OCI-LY7 (cell line): ENCODE measurements at regions not wholly inside any gene's neighbourhood (a gene's known extent, or its start where the extent isn't known, plus 50 kb on each side); places are given as distances from the start of the nearest gene placed in this dataset.

Experiments used
- BruUV-seq: library from RNA; stranded (reverse); fragments of 400-500 nt; replicated peaks from 2 replicates; lab custom pipeline; 2021; lab: Mats Ljungman, UMichigan
- CTCF ChIA-PET: fragments of 300-600 bp; sonication (Branson Sonifier 250); formaldehyde crosslinking; loops from one replicate; lab custom pipeline; 2022; ENCODE audit warnings: antibody characterized with exemption; ENCODE audit not compliant: unreplicated experiment; lab: Charles Lee
- POLR2A ChIA-PET: fragments of 300-600 bp; sonication (Branson Sonifier 250); formaldehyde crosslinking; loops from one replicate; lab custom pipeline; 2022; ENCODE audit warnings: antibody characterized with exemption; lab: Charles Lee
- DNase-seq: peaks from one replicate; pipeline ENCODE4 v3.0.0-alpha.2; 2015; ENCODE audit warnings: low spot score
- H2AFZ ChIP-seq: fragments of 200-600 bp; sonication (generic), shearing (Covaris generic); 2 replicates; pipeline ENCODE4 v1.6.1; 2014; ENCODE audit warnings: mild to moderate bottlenecking, antibody characterized with exemption, low read length, moderate library complexity
- H3K27ac ChIP-seq: fragments of 200-600 bp; sonication (generic); 2 replicates; pipeline ENCODE4 v1.5.1; 2014; ENCODE audit warnings: mixed run types, low read depth, mild to moderate bottlenecking, moderate library complexity, low read length, inconsistent platforms; ENCODE audit not compliant: poor library complexity, severe bottlenecking
- H3K36me3 ChIP-seq: fragments of 200-600 bp; sonication (generic); 2 replicates; pipeline ENCODE4 v1.6.1; 2014; ENCODE audit warnings: mild to moderate bottlenecking, antibody characterized with exemption, low read length, moderate library complexity, mixed read lengths; ENCODE audit not compliant: insufficient read depth
- H3K4me1 ChIP-seq: fragments of 200-600 bp; sonication (generic); 2 replicates; pipeline ENCODE4 v1.5.1; 2014; ENCODE audit warnings: mild to moderate bottlenecking, low read length; ENCODE audit not compliant: insufficient read depth, poor library complexity, severe bottlenecking
- H3K4me2 ChIP-seq: fragments of 200-600 bp; sonication (generic); 2 replicates; pipeline ENCODE4 v1.6.1; 2014; ENCODE audit warnings: mild to moderate bottlenecking, low read length
- H3K4me3 ChIP-seq: fragments of 200-600 bp; sonication (generic); 2 replicates; pipeline ENCODE4 v1.5.1; 2014; ENCODE audit warnings: mild to moderate bottlenecking, low read depth, low read length; ENCODE audit not compliant: poor library complexity, severe bottlenecking
- H3K79me2 ChIP-seq: fragments of 200-600 bp; sonication (generic); 2 replicates; pipeline ENCODE4 v1.6.1; 2016; ENCODE audit warnings: low read depth, mild to moderate bottlenecking, low read length, moderate library complexity, mixed read lengths; ENCODE audit not compliant: insufficient read depth
- H3K9me2 ChIP-seq: fragments of 200-600 bp; sonication (generic); 2 replicates; pipeline ENCODE4 v1.6.1; 2016; ENCODE audit warnings: mild to moderate bottlenecking, low read length, mixed read lengths; ENCODE audit not compliant: insufficient read depth
- H3K9me3 ChIP-seq: fragments of 200-600 bp; sonication (generic); 2 replicates; pipeline ENCODE4 v1.6.1; 2014; ENCODE audit warnings: mild to moderate bottlenecking, mixed run types, low read length, mixed read lengths
- H4K20me1 ChIP-seq: fragments of 200-600 bp; sonication (generic); 2 replicates; pipeline ENCODE4 v1.6.1; 2014; ENCODE audit warnings: mild to moderate bottlenecking, antibody characterized with exemption, low read length, moderate library complexity, mixed read lengths; ENCODE audit not compliant: insufficient read depth
- CTCF ChIP-seq: fragments of 200-600 bp; sonication (generic); conservative IDR thresholded peaks from 2 replicates; pipeline ENCODE4 v1.5.1; 2014; ENCODE audit warnings: mild to moderate bottlenecking, antibody characterized with exemption, low read length, moderate library complexity, mixed read lengths
- EZH2phosphoT487 ChIP-seq: fragments of 200-600 bp; sonication (generic); IDR thresholded peaks from 2 replicates; pipeline ENCODE4 v1.6.1; 2018; ENCODE audit warnings: low read depth, borderline replicate concordance, mild to moderate bottlenecking, mixed run types, antibody characterized with exemption, low read length, moderate library complexity, mixed read lengths
- intact Hi-C: fragments of 100-400 bp; cut with micrococcal nuclease; formaldehyde crosslinking; loops from one replicate; pipeline ENCODE4 v1.10.0; 2022; ENCODE audit not compliant: unreplicated experiment

GRCh38 chr14:46788994-46789393 is 137.4 kb upstream of the RPL10L start:
- ChIA-PET POLR2A (no interaction called here), CTCF (no interaction called here)
- no peaks in the 10 kb centered on the region for H3K9me3 ChIP-seq
- no peak for DNase-seq
- TF ChIP-seq EZH2phosphoT487 (no peak), CTCF (no peak)
- H3K4me2 ChIP-seq = no peak overlapping the region
- H4K20me1 ChIP-seq = no peaks in the 10 kb centered on the region
- no peaks in the 10 kb centered on the region for H3K79me2 ChIP-seq
- H3K36me3 ChIP-seq = no peaks in the 10 kb centered on the region
- H2AFZ ChIP-seq = no peak overlapping the region
- no peak overlapping the region for H3K27ac ChIP-seq
- H3K4me3 ChIP-seq = no peak overlapping the region
- H3K9me2 ChIP-seq = no peaks in the 10 kb centered on the region
- no peaks in the 10 kb centered on the region for H3K4me1 ChIP-seq
- no TSS peak for BruUV-seq
- intact Hi-C loops = no loop called here

- no peaks in the 10 kb centered on the region for H3K9me3 ChIP-seq
- CTCF ChIA-PET = no interaction called here
- no peak overlapping the region for H3K4me3 ChIP-seq
- H3K4me2 ChIP-seq = no peak overlapping the region
- H3K79me2 ChIP-seq = no peaks in the 10 kb centered on the region
- no peaks in the 10 kb centered on the region for H3K4me1 ChIP-seq
- POLR2A ChIA-PET = no interaction called here
- no peak for TF ChIP-seq CTCF
- TF ChIP-seq EZH2phosphoT487 = no peak
- H4K20me1 ChIP-seq = no peaks in the 10 kb centered on the region
- no peak overlapping the region for H3K27ac ChIP-seq
- BruUV-seq = no TSS peak
- no peak for DNase-seq
- no peaks in the 10 kb centered on the region for H3K36me3 ChIP-seq
- no peak overlapping the region for H2AFZ ChIP-seq
- intact Hi-C loops = no loop called here
- no peaks in the 10 kb centered on the region for H3K9me2 ChIP-seq
These were observed 130.7 kb upstream of the RPL10L start for GRCh38 chr14:46782281-46782680.

- Histone ChIP-seq H3K4me3 (no peak overlapping the region), H3K4me1 (no peaks in the 10 kb centered on the region), H3K79me2 (no peaks in the 10 kb centered on the region), H3K36me3 (no peaks in the 10 kb centered on the region), H4K20me1 (no peaks in the 10 kb centered on the region), H3K9me2 (no peaks in the 10 kb centered on the region), H2AFZ (no peak overlapping the region), H3K27ac (no peak overlapping the region), H3K9me3 (no peaks in the 10 kb centered on the region), H3K4me2 (no peak overlapping the region)
- ChIA-PET CTCF (no interaction called here), POLR2A (no interaction called here)
- TF ChIP-seq CTCF (no peak), EZH2phosphoT487 (no peak)
- BruUV-seq = no TSS peak
- DNase-seq = no peak
- intact Hi-C loops = no loop called here
These were observed 117.7 kb upstream of the RPL10L start for GRCh38 chr14:46769292-46769691.
